GM21717 (cell line): ENCODE measurements at regions not wholly inside any gene's neighbourhood (a gene's known extent, or its start where the extent isn't known, plus 50 kb on each side); places are given as distances from the start of the nearest gene placed in this dataset.

ENCODE experiments used
- ATAC-seq: cut with Tn5 transposase; IDR thresholded peaks from one replicate; pipeline ENCODE4 v1.9.1; 2021; ENCODE audit warnings: mild to moderate bottlenecking, moderate library complexity; ENCODE audit not compliant: unreplicated experiment

- ATAC-seq: no peak
Observed at GRCh38 chr4:183846951-183847350, 58.2 kb upstream of the STOX2 start.

GRCh38 chr4:183848805-183849204 is 56.3 kb upstream of the STOX2 start:
- no peak for ATAC-seq

DNA sequence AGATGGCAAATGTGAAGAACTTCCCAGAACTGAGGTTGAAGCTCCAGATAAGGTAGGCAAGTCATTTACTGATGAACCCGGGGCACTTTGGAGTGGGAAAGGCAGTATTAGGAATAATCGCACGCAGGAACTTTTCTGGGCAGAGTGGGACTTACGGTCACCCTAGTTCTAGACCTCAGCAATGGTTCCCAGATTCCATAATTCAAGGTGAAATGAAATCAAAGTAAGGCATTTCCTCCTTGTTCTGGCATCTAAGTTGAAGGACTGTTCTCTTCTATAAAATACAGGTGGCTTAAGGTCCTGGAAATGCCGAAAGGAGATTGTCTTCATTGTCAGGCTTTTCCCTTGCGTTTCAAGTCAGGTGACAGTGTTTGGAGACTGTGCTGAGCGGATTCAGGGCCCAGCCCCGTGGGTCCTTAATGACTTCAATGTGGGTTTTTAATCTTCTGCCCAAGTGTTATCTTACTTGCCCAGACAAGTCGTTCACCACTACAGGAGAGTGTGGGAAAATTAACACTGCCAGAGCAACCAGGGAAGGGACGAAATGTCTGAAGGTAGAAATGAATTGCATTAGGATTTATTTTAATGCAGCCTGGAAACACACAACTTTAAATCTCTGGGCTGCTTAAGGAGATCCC is 52.1 kb upstream of the STOX2 start:
- ATAC-seq: no peak

DNA sequence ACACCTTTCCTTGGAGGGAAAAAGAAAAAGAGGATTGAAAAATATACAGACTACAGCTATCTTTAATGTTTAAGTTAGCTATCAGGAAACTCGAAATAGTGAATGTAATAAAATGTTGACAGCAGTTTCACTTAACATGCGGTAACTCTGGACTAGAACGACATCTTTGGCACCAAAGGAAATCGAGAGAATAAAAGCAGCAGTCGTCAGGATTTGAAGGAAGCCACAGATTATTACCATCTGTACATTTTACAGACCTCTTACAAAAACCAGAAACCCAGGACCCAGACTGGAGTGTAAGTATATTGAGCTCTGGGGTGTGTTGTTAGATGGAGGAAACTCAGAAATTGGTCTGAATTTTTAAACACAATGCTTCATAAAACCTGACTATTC is 51.6 kb upstream of the STOX2 start:
- no peak for ATAC-seq
